ENCODE measurements at regions not wholly inside any gene's neighbourhood (a gene's known extent, or its start where the extent isn't known, plus 50 kb on each side); places are given as distances from the start of the nearest gene placed in this dataset.
"Not testable (repeated sequence)": the region's sequence is repeated elsewhere in the genome, so short reads cannot be mapped to it uniquely, and the experiment has no call there.

- DNase-seq, result no peak
Measured at GRCh38 chr3:18586076-18586475, 160.9 kb upstream of the SATB1 start.

GRCh38 chr3:18585004-18585968 is 160.1 kb upstream of the SATB1 start:
- DNase-seq, result no peak

GRCh38 chr3:18580268-18580667 is 155.1 kb upstream of the SATB1 start:
- no peak for DNase-seq

- no peak for DNase-seq
Measured at GRCh38 chr3:18579661-18580060, 154.5 kb upstream of the SATB1 start.

- DNase-seq, result no peak
Measured at GRCh38 chr3:18575573-18575972, 150.4 kb upstream of the SATB1 start.

GRCh38 chr3:18572809-18573208 is 147.7 kb upstream of the SATB1 start:
- DNase-seq, result no peak

- no peak for DNase-seq
Measured at GRCh38 chr3:18567293-18567692, 142.2 kb upstream of the SATB1 start.

- DNase-seq, result no peak
Measured at GRCh38 chr3:18562364-18563154, 137.4 kb upstream of the SATB1 start.

- peak in 1 of 2 experiments; percentile 29 for DNase-seq
Measured at GRCh38 chr3:18559331-18559842, 134.2 kb upstream of the SATB1 start.

- no peak for DNase-seq
Measured at GRCh38 chr3:18558507-18558906, 133.4 kb upstream of the SATB1 start.

GRCh38 chr3:18557216-18557615 is 132.1 kb upstream of the SATB1 start:
- no peak for DNase-seq

- peak; percentile 46 to 70 for DNase-seq
Measured at GRCh38 chr3:18556503-18557135, 131.5 kb upstream of the SATB1 start.

GRCh38 chr3:18556001-18556408 is 130.9 kb upstream of the SATB1 start:
- no peak for DNase-seq

- DNase-seq, result not testable (repeated sequence)
Measured at GRCh38 chr3:18552579-18553105, 127.5 kb upstream of the SATB1 start.

GRCh38 chr3:18546632-18547031 is 121.5 kb upstream of the SATB1 start:
- DNase-seq, result no peak

GRCh38 chr3:18544146-18544545 is 119.0 kb upstream of the SATB1 start:
- no peak for DNase-seq

GRCh38 chr3:18538463-18539230 is 113.5 kb upstream of the SATB1 start:
- DNase-seq, result no peak

GRCh38 chr3:18533039-18533438 is 107.9 kb upstream of the SATB1 start:
- no peak for DNase-seq

- no peak for DNase-seq
Measured at GRCh38 chr3:18531662-18532061, 106.5 kb upstream of the SATB1 start.

GRCh38 chr3:18529631-18530030 is 104.5 kb upstream of the SATB1 start:
- no peak for DNase-seq

- no peak for DNase-seq
Measured at GRCh38 chr3:18527691-18528090, 102.6 kb upstream of the SATB1 start.

- DNase-seq, result no peak
Measured at GRCh38 chr3:18526667-18527066, 101.5 kb upstream of the SATB1 start.
